ENCODE measurements at regions not wholly inside any gene's neighbourhood (a gene's known extent, or its start where the extent isn't known, plus 50 kb on each side); places are given as distances from the start of the nearest gene placed in this dataset.
"Not testable (repeated sequence)": the region's sequence is repeated elsewhere in the genome, so short reads cannot be mapped to it uniquely, and the experiment has no call there.

DNA sequence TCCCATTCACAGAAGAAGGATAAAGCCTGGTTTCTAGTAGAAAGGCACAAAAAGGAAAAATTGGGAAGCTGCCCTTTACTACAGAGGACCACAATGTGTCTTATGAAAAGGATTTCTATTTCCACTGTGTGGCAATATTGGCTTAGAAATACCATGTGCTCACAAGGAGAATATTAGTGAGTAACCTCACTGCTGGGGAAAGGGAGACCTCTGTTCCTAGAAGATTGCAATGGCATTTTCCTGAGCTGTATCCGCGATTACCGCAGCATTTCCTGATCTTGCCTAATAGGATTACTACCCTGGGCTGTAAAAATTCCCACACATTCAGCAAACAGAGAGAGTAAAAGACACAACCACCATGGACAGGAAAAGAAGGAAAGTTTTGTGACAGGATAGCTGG lies 308.8 kb upstream of the TECRL start:
- ATAC-seq = no peak
- H3K27ac Mint-ChIP-seq = no peak overlapping the region
- no peaks in the 10 kb centered on the region for H3K9me3 Mint-ChIP-seq
- no peaks in the 10 kb centered on the region for H3K36me3 Mint-ChIP-seq
- H3K4me3 Mint-ChIP-seq = no peak overlapping the region
- no peaks in the 10 kb centered on the region for H3K4me1 Mint-ChIP-seq
- no peaks in the 10 kb centered on the region for H3K27me3 Mint-ChIP-seq

DNA sequence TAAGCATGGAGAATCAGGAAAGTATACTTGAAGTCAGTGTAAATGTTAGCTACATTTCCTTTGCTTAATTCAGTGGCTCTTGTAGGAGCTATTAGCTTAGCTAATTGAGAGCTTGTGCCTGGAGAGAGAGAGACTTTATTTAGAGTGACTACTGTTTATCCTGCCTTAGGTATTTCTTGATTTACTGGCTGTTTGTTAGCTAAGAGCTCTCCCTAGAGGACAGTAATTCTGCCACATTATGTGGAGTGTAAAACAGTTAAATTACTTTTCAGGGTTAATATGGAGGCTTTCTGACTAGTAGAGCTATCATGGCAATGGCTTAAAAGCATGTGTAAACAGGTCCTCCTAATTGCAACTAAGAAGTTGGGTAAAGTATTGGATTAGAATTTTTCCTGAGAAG lies 306.5 kb upstream of the TECRL start:
- ATAC-seq = no peak
- no peak overlapping the region for H3K27ac Mint-ChIP-seq
- H3K4me1 Mint-ChIP-seq = no peaks in the 10 kb centered on the region
- no peaks in the 10 kb centered on the region for H3K9me3 Mint-ChIP-seq
- H3K36me3 Mint-ChIP-seq = no peaks in the 10 kb centered on the region
- H3K27me3 Mint-ChIP-seq = no peaks in the 10 kb centered on the region
- H3K4me3 Mint-ChIP-seq = no peak overlapping the region

DNA sequence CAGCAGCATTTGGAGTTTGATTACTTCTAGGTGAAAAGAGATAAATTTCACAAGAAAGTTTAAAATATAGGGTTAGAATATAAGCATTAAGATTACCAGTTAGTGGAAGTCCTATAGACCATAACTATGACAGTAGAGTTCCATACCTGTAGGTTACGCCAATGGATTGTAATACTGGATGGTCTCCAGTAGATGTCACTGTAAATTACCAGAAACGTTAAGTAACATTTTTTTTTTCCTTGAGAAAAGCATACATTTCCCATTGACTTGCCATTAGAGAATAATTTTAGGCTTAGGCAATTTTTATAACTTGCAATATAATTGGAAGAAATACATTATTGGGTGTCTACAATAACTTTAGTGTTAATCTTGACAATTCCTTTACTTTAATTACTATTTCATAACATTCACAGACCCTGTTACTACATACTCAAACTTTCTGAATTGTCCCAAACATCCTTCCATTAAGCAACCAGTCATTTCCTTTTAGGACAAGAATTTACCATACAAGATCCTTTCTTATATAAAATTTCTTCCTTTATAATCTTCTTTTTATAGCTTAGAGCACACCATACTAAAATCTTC lies 304.1 kb upstream of the TECRL start:
- H3K4me1 Mint-ChIP-seq = no peaks in the 10 kb centered on the region
- H3K4me3 Mint-ChIP-seq = no peak overlapping the region
- H3K9me3 Mint-ChIP-seq = no peaks in the 10 kb centered on the region
- H3K27ac Mint-ChIP-seq = no peak overlapping the region
- no peaks in the 10 kb centered on the region for H3K27me3 Mint-ChIP-seq
- no peak for ATAC-seq
- no peaks in the 10 kb centered on the region for H3K36me3 Mint-ChIP-seq

DNA sequence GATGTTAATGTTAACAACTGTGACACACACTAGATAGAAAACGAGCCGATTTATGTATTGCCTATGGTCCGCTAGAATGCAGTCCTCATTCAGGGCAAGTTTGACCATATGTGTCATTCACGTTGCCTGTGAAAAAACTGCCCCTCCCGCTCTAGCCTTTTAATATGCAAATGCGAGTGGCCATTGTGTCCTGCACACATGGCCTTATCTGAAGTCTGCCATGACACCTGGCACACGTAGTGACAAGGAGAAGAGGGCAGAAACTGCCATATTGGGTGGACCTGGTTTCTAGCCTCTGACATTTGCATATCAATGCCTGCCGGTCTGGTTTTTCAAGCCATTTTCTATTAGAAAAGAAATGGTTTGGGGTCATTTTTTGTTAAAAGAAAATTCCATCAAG lies 303.3 kb upstream of the TECRL start:
- H3K9me3 Mint-ChIP-seq = no peaks in the 10 kb centered on the region
- no peak for ATAC-seq
- no peak overlapping the region for H3K4me3 Mint-ChIP-seq
- H3K36me3 Mint-ChIP-seq = no peaks in the 10 kb centered on the region
- H3K27me3 Mint-ChIP-seq = no peaks in the 10 kb centered on the region
- H3K4me1 Mint-ChIP-seq = no peaks in the 10 kb centered on the region
- H3K27ac Mint-ChIP-seq = no peak overlapping the region

DNA sequence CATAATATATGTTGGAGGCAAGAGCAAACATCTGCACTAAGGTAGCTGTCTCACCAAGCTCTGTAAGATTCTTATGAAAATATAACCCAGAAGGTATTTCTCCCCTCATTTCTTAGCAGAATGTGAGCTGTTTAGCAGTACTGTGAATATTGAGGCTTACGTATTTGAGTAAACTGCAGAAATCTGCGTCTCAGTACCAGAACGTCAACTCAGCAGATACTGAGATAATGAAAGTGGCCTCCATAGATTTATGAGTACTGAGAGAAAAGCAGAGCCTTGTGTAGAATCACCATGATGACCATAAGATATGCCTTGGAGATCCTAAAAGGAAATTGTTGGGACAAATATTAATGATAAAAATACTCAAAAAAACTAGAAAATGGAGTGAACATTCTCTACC lies 296.7 kb upstream of the TECRL start:
- no peak overlapping the region for H3K4me3 Mint-ChIP-seq
- no peak overlapping the region for H3K27ac Mint-ChIP-seq
- no peaks in the 10 kb centered on the region for H3K27me3 Mint-ChIP-seq
- no peaks in the 10 kb centered on the region for H3K36me3 Mint-ChIP-seq
- H3K9me3 Mint-ChIP-seq = peaks cover 3% of the 10 kb centered on the region
- no peak for ATAC-seq
- no peaks in the 10 kb centered on the region for H3K4me1 Mint-ChIP-seq

DNA sequence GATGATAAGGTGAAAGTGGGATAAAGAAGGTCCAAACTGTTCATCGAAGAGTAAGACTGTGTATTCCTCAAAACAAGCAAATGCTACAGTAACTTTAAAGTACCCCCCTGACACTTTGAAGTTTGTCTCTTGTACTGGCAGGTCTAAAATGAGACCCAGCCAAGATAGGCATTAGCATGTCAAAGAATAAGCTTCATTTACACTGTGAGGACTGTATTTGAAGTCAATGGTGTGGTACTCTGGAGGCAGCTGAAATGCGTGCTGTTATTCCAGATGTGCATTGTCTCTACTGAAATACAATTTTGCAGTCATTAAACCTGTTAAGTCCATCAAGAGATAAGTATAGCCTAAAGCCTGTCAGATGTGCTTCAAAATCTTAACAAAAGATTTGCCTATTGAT lies 288.9 kb upstream of the TECRL start:
- ATAC-seq = no peak
- Mint-ChIP-seq H3K27me3 (no peaks in the 10 kb centered on the region), H3K4me3 (no peak overlapping the region), H3K9me3 (no peaks in the 10 kb centered on the region), H3K4me1 (no peaks in the 10 kb centered on the region), H3K36me3 (no peaks in the 10 kb centered on the region), H3K27ac (no peak overlapping the region)

DNA sequence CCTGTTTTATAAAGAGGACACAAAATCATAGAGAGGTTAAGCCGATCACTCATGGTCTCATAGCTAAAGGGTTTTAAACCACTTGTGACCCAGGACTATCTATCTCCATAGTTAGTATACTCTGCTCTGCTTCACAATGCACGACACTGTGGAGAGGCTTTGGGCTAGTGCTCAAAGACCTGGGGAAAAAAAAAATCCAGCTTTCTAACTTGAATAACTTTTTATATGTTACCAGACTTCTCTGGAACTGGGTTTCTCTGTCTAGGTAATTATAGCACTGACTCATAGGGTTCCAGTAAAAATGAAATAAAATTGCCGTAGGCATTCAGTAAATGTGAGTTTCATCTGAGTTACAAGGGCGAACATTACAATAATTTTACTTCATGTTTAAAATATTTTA lies 273.7 kb upstream of the TECRL start:
- no peak overlapping the region for H3K27ac Mint-ChIP-seq
- no peaks in the 10 kb centered on the region for H3K9me3 Mint-ChIP-seq
- H3K4me1 Mint-ChIP-seq = no peaks in the 10 kb centered on the region
- H3K36me3 Mint-ChIP-seq = no peaks in the 10 kb centered on the region
- no peak for ATAC-seq
- H3K4me3 Mint-ChIP-seq = no peak overlapping the region
- no peaks in the 10 kb centered on the region for H3K27me3 Mint-ChIP-seq

DNA sequence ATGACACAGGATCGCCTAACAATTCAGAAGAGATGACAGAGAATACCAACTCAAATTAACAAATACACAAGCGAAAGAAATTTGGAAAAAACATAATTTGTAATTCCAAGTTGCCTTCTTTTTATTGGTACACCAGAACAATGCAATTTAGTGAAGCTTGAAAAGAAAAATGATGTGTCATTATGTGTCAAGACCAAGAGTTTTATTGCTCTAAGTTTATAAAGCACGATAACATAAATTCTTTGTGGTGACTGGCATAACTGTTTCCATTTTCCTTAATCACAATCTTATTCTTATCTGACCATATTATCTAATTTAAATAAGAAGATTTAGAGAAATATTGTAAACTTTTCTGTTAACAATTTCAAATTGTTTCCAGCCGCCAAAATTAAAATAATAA lies 273.2 kb upstream of the TECRL start:
- ATAC-seq = no peak
- Mint-ChIP-seq H3K9me3 (no peaks in the 10 kb centered on the region), H3K4me3 (no peak overlapping the region), H3K27ac (no peak overlapping the region), H3K36me3 (no peaks in the 10 kb centered on the region), H3K4me1 (no peaks in the 10 kb centered on the region), H3K27me3 (no peaks in the 10 kb centered on the region)

DNA sequence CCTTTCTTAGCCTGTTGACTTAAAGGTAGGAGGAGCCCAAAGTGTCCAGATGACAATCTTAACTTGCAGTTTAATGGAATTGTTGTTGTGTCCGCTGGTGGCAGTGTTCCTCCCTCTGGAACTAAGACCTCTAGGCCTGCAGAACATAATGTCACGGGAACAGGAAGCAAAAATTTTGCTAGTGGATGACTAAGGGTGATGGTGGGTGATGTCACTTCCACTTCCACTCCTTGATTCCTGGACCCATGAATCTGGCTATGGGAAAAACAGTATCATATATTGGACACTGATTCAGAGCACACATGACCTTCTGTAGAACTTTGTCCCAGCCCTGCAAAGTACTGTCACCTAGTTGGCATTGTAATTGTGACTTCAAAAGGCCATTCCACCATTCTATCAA lies 263.9 kb upstream of the TECRL start:
- ATAC-seq, H3K4me3 Mint-ChIP-seq, H3K27ac Mint-ChIP-seq, H3K36me3 Mint-ChIP-seq, H3K27me3 Mint-ChIP-seq, H3K4me1 Mint-ChIP-seq: not testable (repeated sequence)
- peaks cover 10% of the 10 kb centered on the region for H3K9me3 Mint-ChIP-seq

DNA sequence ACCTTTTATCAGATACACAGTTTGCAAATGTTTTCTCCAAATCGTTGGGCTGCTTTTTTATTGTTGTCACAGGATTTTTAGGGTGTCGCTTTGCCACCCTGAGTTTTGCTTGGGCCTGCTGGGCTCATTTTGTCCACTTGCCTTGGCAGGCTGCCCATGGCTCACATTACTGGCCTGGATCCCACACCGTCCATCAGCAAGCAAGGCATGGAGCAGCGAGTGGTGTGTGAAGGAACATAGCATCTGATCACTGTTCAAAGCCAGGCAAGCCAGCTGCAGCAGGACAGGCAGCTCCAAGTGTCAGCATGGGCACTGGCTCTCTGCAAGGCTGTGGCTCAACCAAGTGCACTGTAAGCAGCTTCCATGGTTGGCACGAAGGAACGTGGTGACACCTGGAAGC lies 261.4 kb upstream of the TECRL start:
- H3K36me3 Mint-ChIP-seq = no peaks in the 10 kb centered on the region
- H3K27ac Mint-ChIP-seq = no peak overlapping the region
- no peaks in the 10 kb centered on the region for H3K4me1 Mint-ChIP-seq
- peaks cover 5% of the 10 kb centered on the region for H3K9me3 Mint-ChIP-seq
- no peaks in the 10 kb centered on the region for H3K27me3 Mint-ChIP-seq
- H3K4me3 Mint-ChIP-seq = no peak overlapping the region
- no peak for ATAC-seq

DNA sequence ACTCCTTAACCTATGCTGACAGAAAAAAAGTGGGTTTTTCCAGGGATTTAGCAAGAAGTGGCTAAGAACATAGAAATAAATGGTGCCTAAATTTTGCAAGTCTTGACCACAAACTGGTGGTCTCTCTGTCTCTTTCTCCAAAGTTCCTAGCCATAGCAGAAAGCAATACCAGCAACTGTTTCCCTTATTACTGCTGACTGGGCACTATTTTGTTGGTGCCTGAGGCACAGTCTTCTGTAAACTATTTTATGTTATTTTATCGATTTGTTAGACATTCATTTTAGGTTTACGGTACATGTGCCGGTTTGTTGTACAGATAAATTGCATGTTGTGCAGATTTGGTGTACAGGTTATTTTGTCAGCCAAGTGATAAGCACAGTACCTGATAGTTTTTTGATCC lies 234.6 kb upstream of the TECRL start:
- Mint-ChIP-seq H3K36me3 (no peaks in the 10 kb centered on the region), H3K4me1 (no peaks in the 10 kb centered on the region), H3K4me3 (no peak overlapping the region), H3K27ac (no peak overlapping the region), H3K9me3 (no peaks in the 10 kb centered on the region), H3K27me3 (no peaks in the 10 kb centered on the region)
- no peak for ATAC-seq

DNA sequence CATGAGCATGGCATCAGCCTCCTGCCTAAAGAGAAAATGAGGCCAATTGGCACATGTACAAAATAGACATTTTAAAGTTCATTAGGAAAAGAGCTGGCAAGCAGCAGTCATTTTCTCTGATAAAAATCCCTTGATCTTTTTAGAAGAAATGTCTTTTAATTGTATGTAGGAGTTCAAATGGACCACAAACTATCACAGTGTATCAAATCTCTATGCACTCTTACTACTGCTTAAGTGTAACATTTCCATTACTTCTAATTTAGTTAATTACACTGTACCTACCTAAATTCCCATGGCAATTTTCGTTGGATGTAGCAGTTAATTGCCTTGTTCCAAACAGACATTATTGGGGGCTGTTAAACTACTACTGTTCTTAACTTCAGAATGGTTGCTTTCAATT lies 233.7 kb upstream of the TECRL start:
- Mint-ChIP-seq H3K36me3 (no peaks in the 10 kb centered on the region), H3K4me3 (no peak overlapping the region), H3K27ac (no peak overlapping the region), H3K27me3 (no peaks in the 10 kb centered on the region), H3K9me3 (no peaks in the 10 kb centered on the region), H3K4me1 (no peaks in the 10 kb centered on the region)
- ATAC-seq = no peak

DNA sequence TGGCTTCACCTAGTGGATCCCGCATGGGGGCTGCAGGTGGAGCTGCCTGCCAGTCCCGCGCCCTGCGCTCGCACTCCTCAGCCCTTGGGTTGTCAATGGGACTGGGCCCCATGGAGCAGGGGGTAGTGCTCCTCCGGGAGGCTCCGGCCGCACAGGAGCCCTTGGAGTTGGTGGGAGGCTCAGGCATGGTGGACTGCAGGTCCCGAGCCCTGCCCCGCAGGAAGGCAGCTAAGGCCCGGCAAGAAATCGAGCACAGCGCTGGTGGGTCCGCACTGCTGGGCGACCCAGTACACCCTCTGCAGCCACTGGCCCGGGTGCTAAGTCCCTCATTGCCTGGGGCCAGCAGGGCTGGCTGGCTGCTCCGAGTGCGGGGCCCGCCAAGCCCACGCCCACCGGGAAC lies 231.2 kb upstream of the TECRL start:
- H3K27ac Mint-ChIP-seq, H3K4me3 Mint-ChIP-seq, H3K27me3 Mint-ChIP-seq, H3K36me3 Mint-ChIP-seq, ATAC-seq, H3K4me1 Mint-ChIP-seq, H3K9me3 Mint-ChIP-seq: not testable (repeated sequence)

DNA sequence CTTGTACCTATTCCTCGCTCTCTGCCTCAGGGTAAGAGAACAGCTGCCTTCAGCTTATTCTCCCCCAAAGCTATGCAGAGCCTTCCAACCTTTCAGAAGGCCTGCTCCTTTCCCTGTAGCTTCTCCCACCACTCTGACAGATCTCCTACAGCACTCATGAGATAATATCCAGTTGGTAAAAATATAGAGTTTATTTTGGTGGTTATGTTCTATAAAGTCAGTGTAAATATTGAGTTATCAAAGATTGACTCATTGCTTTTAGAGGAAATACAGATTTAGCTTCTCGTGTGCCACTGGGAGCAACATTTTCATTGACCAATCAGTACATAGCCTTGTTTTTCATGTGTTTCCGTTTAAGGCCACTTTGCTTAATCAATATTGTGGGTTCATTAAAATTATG lies 216.2 kb upstream of the TECRL start:
- H3K4me1 Mint-ChIP-seq = no peaks in the 10 kb centered on the region
- no peak overlapping the region for H3K27ac Mint-ChIP-seq
- H3K27me3 Mint-ChIP-seq = no peaks in the 10 kb centered on the region
- no peak for ATAC-seq
- no peak overlapping the region for H3K4me3 Mint-ChIP-seq
- H3K9me3 Mint-ChIP-seq = peaks cover 3% of the 10 kb centered on the region
- no peaks in the 10 kb centered on the region for H3K36me3 Mint-ChIP-seq

DNA sequence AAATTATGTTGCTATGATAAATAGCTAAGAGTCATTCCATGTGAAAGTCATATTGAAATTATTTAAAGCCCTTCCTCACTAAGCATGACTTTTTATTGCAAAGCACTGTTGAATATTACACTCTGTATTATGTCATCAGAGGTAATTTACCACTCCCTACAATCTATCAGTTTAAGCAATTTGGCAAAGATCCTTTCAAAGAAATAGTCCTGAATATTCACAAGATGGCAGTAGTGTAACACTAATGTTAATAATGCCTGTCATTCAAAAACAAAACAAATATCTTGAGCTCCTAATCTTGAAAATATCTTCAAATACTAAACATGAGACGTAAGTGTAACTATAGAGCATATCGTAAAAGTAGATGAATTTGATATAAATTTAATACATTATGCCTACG lies 208.6 kb upstream of the TECRL start:
- Mint-ChIP-seq H3K36me3 (no peaks in the 10 kb centered on the region), H3K4me1 (no peaks in the 10 kb centered on the region), H3K9me3 (peaks cover 3% of the 10 kb centered on the region), H3K27ac (no peak overlapping the region), H3K4me3 (no peak overlapping the region), H3K27me3 (no peaks in the 10 kb centered on the region)
- no peak for ATAC-seq

DNA sequence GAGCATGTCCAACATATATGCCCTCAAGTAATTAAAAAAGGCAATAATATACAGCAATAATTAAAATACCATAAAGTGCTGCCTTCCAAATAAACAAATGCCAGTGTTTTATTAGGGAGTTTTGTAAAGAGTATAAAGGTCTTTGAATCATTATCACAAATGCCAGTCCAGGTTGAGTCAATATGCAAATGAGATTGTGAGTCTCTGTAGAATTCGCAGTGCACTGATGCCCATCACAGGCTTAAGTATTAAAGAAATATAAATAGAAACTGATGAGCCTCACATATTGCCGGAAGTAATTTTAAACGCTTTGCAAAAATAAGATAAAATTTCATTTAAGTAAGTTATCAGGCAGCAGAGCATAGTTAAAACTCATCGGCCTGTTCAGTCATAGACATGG lies 205.0 kb upstream of the TECRL start:
- Mint-ChIP-seq H3K36me3 (no peaks in the 10 kb centered on the region), H3K9me3 (peaks cover 3% of the 10 kb centered on the region), H3K27me3 (no peaks in the 10 kb centered on the region), H3K27ac (no peak overlapping the region), H3K4me3 (no peak overlapping the region), H3K4me1 (no peaks in the 10 kb centered on the region)
- ATAC-seq = no peak

DNA sequence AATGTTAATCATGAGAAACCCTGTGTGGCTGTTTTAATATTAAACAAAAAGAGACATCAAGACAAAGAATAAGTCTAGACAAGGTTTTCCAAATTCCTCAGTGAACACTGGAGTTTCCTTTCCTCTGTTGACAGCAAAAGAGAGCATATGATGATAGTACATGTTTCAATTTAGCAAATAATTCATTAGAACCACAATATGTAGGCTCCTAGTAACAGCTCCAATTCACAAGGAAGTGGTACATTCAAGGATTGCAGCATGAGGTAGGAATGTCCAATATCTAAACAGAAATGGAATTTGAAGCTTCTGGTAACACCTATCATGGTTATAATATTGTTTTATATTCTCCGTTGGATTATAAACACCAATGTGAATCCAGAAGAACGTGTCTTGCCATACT lies 203.8 kb upstream of the TECRL start:
- Mint-ChIP-seq H3K4me3 (no peak overlapping the region), H3K27ac (no peak overlapping the region), H3K4me1 (no peaks in the 10 kb centered on the region), H3K27me3 (no peaks in the 10 kb centered on the region), H3K9me3 (peaks cover 3% of the 10 kb centered on the region), H3K36me3 (no peaks in the 10 kb centered on the region)
- no peak for ATAC-seq

All from stimulated activated memory B cell treated with anti-CD40 and anti-IgM and Interleukin-4, amounts not matched to agents 10 μg/mL and 1 μg/mL and 100 μg/mL, for 72 hours (primary cell).